Activated CD8-positive, alpha-beta memory T cell treated with anti-CD3 and anti-CD28 coated beads for 4 hours (primary cell): ENCODE measurements at regions not wholly inside any gene's neighbourhood (a gene's known extent, or its start where the extent isn't known, plus 50 kb on each side); places are given as distances from the start of the nearest gene placed in this dataset.

ENCODE experiments used
- DNase-seq, 2 donors: peaks; one replicate each; pipeline ENCODE4 v3.0.0-alpha.2; 2020; ENCODE audit warnings: low read depth in 2 of 2

DNA sequence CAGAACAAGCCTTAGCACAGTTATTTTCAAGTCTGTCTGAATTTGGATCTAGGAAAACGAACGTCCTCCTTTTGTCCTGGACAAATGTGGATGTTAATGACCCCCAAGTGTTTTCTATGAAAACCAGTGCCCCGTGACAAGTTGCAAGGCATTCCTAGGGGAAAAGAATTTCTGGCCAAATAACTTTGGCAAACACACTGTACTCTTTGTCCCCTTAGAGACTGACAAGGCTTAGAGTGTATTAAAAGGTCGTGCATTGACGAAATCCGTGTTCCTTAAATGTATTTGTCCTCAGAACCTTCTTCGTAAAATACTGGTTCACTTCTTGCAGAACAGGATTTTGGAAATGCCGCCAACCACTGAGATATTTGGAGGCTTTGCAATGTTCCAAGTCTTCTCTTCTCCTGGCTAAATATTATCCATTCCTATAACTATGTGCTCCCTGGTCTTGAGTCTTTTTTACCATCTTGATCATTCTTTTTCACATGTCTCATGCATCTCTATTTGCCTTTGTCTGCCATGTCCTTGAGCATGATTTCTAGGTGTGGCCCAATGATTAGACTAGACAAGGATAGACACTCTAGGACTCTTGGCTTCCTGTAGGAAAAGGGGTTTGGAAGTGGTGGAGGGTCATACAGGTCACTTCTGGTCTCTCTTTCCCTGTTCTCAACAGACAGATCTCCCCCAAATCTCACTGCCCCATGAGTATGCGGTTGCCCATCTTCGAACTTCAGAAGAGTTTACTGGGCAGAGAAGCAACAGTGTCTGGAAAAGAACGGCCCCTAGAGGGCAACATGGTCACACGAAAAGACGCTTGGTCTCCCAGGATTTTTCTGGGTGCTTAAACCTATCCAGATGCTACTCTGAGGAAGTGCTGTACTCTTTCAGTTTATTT lies 117.5 kb downstream of the EDEM1 start:
- no peak for DNase-seq

DNA sequence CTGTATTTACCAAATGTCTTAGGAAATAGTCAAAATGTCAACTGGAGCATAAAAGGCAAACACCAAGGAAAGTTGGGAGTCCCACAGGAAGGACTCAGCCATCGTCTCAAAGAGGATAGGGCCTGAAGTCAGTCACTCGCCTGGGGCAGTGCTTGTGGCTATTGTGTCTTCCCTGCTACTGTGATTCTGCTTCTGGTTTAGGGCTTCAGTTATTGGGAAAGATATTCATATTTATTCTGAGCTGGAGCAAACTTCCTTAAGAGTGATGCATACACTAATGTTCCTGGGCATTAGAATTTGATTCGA lies 118.1 kb downstream of the EDEM1 start:
- no peak for DNase-seq

DNA sequence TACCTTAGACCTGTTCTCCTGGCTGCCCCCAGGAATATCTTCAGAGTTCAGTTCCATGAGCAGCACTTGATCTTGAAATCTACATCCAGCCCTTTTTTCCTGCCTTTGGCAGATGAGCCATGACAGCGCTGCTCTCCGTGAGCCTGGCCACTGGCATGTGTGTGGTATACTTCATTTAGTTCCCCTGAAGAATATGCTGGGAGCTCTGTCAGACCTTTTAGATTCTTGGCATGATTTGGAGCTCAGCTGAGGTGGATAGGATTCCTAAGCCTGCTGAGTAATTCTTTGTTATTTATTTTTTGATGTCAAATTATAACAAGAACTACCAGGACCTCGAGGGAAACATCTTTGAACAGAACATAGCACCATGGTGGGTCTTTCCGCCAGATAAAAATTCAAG lies 121.7 kb downstream of the EDEM1 start:
- no peak for DNase-seq

DNA sequence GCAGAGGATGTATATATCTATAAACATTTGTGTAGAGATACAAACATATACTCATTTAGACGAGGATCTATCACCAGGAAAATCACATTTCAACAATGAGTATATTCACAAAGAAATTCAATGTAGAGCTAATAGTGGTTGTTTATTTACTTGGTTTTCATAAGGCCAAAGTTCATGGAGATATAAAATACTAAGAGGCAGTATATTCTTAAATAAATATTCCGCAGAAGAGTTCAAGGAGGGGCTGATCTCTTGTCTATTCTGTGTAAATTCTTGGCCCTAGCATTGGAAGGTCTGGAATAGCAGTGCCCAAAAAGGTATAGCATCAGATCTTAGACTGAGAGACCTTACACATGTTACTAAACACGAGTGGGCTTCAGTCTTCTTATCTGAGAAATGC lies 122.1 kb downstream of the EDEM1 start:
- DNase-seq, result no peak

DNA sequence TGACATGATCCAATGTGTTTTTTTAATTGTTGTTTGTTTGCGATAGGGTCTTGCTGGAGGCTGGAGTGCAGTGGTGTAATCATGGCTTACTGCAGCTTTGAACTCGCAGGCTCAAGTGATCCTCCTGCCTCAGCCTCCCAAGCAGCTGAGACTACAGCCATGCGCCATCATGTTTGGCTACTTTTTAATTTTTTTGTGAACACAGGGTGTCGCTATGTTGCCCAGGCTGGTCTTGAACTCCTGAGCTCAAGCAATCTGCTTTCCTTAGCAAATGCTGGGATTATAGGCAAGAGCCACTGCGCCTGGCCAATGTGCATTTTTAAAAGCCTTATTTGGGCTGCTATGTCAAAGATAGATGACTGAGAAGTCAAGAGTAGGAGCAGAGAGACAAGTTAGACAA lies 123.0 kb downstream of the EDEM1 start:
- no peak for DNase-seq

DNA sequence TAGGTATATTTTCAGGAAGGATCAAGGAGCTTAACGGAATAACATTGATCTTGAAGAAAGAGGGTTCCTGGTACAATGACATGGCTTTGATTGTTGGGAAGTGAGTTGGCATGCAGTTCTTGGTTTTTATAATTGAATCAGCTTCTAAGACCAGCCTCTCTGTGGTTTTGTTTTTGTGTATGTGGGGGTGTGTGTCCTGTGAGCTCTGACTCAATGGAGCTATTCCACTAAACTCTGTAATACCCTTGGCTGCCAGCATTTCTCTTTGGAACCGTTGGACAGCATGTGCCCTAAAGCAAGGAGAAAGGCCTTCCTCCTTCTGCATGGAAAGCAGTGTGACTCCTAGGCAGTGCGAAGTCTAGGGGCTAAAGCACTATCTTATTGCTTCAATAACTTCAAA lies 124.8 kb downstream of the EDEM1 start:
- no peak for DNase-seq

DNA sequence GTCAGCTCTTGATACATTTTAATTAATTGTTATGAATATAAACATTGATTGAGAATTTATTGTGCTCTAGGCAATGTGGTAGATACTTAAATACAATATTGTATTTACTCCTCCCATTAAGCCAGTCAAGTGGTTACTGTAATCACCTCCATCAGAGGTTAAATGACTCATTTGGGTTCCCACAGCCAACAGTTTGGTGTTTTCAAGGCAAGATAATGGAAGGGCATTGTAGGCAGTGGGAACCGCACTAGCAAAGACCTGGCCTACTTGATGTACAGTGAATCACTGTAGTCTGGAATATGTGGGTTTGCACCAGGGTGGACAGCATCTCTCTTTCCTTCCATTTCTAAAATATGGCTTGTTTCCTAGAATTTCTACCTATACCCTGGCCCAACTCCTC lies 127.4 kb downstream of the EDEM1 start:
- no peak for DNase-seq

DNA sequence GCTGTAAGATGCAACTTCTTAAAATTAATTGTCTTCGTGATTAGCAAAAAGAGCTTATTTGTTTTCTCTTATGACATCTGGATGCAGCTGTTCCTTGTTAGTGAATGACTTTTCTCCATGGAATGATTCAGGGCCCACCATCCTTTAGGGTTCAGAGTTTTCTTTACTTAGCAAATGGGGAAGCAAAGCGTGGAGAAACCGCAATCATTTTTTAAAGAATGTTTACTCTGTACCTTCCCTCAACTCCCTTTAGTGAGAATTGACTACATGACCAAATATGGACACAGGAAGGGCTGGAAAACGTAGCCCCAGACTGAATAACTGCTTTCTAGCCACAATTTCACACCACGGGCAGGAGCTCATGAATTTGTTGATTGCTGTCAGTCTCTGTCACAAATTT lies 130.1 kb downstream of the EDEM1 start:
- DNase-seq, result no peak

DNA sequence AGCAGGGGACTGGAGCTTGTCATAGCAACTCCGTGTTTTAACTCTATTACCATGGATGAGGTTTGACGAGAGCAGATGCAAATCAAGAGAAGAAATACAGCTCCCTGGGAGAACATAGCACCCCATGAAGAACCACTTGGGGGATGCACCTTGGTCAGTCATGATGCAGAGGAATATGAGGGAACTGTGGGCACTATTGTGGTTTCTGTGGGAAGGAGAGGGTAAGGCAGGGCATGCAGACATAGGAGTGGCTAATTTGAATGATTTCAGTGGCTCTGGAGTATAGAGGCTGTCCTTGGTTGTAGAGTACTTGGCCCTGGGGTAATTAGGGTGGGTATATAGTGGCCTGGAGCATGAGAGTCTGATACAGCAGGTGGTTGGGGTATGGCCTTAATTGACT lies 131.9 kb downstream of the EDEM1 start:
- no peak for DNase-seq

DNA sequence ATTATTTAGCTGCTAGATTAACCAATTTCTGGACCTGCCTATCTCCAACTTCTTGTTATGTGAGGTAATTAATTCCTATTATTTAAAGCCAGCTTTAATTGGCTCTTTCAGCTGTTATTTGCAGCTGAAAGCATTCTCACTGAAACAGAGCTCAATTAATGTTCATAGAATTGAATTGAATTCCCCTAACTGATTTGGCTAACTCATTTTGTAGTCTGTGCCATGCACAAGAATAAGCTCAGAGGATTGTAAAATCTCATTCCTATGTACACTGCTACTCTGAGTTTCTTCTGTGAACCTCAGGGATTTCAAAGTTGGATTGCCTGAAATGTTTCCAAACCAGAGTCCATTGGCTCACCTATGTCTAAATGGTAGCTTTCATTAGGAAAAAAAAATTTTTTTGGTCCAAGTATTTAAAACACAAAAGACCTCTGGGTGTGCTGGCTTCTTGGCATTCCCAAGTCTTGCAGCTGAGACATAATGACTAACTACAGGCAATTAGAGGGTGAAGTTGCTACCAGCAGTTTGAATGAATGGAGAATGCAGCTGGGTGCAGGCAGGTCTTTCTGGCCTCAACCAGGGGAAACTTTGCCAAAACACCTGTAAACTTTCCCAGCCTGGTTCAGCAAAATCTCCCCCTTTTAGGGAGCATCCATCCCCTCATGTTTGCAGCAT lies 134.3 kb downstream of the EDEM1 start:
- DNase-seq, result no peak

DNA sequence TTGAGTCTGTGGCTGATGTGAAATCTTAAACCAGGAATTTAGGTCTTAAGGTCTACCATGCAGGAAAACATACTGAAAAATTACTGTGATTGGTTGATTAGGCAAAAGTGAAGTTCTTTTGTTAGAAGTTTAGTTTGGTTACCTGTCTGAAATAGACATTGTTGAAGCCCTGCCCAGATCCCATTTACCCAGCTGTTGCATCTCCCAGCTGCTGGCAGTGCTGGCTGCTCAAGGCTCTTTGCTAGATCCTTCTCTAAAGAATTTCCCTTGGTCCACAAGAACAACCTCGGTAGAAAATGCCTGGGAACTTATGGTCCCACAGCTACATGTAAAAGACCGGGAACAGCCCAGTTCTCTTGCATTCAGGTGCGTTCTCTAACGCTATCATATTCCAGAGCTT lies 137.3 kb downstream of the EDEM1 start:
- no peak for DNase-seq

DNA sequence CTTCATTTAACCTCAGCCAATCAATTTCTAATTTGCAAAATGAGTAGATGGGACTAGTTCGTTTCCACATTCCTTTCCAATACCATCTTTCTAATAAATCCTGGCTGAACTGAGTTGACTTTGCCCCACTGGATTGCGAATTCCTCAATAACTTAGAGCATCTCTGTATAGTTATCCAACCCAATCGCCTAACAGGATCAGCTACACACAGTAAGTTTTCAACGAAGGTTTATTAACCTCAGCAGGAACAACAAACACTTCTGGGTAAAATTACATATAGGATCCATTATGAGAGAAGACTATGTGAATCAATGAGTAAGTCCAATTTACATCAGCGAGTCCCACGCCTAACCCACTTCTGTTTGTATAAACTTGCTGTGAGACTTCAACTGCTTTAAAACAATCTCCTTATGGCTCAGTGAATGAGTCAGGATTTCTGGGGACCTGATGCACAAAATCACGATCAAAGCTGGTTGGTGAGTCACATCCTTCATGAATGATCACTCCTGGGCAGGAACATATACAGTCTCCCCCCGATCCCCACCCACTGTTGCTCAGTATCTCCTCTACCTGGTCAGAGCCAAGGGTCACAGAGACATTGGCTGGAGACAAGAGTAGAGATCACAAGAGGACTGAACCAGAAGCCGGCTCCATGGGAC lies 142.8 kb downstream of the EDEM1 start:
- no peak for DNase-seq

DNA sequence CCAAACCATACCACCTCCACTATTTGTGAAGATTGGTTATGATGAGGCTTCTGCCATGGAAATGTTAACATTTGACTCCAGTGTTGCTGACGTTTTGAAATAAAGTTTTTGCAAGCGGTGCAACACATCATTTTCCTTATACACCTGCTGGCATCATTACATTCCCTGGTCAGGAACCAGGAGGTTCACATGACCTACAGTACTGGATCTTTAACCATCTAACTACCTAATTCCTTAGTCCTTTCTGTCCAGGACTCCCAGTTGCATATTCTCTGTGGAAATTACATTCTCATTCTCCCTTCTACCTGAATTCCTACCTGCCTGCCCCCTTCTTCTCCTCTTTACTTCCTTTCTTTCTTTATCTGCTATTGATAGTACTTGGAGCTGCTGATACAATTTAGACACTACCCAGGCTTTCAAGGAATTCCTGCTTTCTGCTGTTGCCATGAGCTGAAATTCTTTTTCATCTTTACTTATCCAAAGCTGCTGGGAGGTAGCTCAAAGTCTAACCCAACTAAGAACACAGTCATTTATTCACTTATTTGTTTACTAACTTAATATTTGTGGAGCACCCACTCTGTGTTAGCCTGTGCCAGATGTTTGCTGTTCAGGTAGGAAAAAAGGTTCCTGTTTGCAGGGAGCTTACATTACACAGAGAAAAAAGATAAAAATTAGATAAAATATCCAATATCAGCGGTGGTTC lies 144.2 kb downstream of the EDEM1 start:
- no peak for DNase-seq

DNA sequence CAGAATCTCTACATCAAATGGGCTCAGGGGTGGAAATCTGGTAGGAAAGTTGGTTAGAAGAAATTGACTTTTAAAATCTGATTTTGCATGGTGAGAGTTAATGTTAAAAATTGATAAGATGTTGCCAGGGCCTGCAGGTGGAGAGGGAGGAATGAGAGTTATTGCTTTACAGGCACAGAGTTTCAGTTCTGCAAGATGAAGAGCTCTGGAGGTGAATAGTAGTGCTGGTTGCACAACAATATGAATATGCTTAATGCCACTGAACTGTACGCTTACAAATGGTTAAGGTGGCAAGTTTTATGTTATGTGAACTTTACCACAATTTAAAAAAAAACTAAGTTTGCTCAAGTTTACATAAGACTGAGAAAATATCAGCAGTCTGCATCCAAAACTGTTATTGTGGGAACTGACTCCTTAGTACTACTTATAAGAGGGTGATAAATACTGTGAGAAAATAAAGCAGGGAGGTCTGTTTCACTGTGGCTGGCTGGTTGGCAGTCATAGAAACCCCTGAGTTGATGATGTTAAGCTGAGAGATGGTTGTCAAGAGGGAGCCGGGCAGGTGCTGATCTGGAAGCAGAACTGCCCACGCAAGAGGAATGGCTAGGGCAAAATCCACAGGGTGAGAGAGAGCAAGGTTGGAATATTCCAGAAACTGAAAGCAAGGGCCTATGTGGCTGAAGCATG lies 144.9 kb downstream of the EDEM1 start:
- DNase-seq, result no peak

DNA sequence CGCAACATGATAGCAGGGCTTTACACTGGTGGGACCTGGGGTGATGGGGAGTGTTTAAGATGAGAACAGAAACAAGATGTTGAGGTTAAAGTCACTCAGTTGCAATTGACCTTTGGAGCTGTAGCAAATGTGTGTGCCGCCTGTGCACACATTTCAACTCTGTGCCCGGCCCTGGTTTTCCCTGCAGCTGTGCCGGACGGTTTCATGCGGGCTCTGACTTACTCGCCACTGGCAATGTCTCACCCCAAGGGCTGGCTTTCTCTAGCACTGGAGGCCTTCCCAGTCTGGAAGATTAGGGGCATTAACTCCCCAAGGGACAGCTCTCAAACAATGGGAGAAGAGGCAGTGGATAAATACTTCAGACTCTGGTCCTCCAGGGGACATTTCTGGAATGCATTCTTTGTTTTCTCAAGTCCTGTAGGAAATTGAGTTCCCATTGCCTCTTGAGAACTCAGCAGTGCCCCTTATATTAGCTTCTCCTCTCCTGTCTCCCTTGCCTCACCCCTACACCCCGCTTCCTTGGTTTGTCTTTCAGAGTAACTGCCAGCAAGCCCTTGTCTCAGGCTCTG lies 152.5 kb downstream of the EDEM1 start:
- no peak for DNase-seq

DNA sequence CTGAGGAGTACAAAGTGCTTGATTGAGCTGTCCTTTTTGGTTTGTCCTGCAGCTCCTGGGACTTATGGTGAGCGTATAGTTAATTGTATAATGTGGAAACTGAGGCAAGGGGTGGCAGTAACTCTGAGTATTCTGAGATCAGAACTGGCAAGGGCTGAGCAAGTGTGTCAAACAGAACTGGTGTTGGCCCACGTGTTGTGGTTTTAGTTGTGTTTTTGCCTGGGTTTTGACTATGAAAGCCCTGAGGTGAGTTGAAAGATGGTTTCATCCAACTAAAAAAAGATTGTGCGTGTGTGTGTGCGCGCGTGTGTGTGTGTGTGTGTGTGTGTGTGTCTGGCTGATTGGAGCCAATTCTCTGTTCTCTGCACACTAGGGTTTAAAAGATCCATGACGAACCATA lies 154.1 kb downstream of the EDEM1 start:
- DNase-seq, result no peak

DNA sequence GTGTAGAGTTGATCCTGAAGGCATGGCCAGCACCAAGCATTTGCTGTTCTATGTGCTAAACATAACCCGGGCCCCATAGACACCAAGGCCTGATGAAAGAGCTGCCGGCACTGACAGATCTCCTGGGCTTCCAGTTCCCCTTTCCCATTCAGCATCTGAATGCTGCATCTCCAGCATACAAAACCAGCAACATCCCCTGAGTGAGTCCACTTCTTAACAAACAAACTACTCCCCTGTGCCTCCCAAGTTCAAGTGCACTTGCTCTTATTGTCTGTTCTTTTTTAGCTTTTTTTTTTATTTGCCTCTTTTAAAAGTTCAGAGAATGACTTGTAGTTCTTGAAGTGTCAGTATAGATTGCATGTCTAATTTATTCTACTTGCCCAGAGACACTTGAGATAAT lies 156.0 kb downstream of the EDEM1 start:
- no peak for DNase-seq

DNA sequence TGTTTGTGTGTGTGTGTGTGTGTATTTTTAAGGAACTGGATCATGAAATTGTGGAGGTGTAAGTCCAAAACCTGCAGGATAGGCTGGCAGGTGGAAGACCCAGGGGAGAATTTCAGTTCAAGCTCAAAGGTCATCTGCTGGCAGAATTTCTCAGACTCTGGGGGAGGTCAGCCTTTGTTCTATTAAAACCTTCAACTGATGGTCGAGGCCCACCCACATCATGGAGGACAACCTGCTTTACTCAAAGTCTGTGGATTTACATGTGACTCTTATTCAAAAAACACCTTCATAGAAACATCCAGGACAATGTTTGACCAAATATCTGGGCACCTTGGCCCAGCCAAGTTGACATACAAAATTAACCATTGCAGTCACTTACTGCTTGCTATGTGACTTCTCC lies 157.2 kb downstream of the EDEM1 start:
- DNase-seq, result no peak

DNA sequence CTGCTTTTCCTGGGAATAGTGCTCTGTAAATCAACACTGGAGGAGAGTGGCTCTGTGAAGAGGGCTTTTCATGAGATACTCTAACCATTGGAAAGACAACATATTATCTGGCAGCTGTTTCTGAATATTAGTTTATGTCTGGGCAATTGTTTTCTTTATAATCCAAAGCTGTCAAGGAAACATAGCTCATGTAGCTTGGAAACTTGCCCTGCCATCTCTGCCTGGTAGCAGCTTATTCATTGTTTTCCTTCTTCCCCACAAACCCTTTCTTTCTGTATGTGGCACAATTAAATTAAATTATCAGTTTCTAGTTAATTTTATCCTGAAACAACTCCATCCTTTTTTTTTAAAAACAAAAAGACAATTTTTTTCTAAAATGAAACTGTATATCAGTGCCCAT lies 160.0 kb downstream of the EDEM1 start:
- no peak for DNase-seq

DNA sequence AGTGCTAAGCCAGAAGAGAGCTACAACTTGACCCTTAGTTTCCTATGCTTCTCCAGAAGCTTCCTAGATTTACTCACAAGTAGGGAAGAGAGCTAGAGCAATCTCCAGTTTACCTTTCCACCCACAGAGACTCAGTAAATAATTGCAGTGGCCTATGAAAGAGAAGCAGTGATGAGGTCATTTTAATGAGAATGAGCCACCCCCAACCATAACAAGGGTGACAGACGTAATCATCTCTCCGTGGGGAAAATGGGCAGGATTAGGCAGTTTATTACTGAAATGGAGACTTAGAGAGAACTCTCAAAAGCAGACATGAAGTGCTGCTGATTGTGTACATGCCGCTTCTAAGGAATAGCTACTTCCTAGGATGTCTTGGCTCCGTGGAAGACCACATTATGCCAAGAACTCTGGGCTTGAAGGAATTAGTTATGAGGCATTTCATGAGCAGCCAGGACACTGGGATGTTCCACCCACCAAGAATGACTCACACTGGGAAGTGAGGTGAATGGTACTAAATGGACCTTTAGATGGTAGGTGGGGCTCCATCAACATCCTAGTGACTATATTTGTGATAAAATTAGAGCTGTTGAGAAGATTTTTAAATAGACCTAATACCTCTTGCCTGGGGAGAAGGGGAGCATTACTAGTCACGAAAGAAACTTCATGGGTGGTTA lies 160.9 kb downstream of the EDEM1 start:
- no peak for DNase-seq

DNA sequence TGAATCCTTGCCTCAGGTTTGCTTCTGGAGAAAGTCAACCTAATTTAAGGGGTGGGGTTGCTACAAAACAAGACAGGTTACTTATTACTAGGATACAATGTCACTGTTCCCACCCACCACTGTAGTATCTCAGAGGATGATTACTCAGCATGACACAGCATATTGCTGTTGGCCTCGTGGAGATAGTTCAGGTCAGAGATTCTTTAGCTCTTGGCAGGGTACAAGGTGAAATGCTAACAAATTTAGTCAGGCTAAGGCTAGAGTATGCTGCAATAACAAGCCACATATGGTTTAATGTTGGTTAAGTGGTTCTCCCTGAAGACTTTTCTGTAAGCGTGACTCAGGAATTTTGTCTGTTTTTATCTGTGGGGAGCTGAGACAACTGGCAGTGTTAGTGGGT lies 161.8 kb downstream of the EDEM1 start:
- DNase-seq, result no peak
